H9 (cell line): ENCODE measurements at regions not wholly inside any gene's neighbourhood (a gene's known extent, or its start where the extent isn't known, plus 50 kb on each side); places are given as distances from the start of the nearest gene placed in this dataset.

Experiments
- DNase-seq: peaks from one replicate; pipeline ENCODE4 v3.0.0-alpha.2; 2017
- H2AFZ ChIP-seq: one replicate; pipeline ENCODE4 v1.6.1; 2013; ENCODE audit warnings: mild to moderate bottlenecking, low read length, control low read depth, moderate library complexity
- H2AK5ac ChIP-seq: 2 replicates; pipeline ENCODE4 v1.6.1; 2013; ENCODE audit warnings: low read length, control low read depth, mixed read lengths; ENCODE audit not compliant: insufficient read length
- H2BK120ac ChIP-seq: one replicate; pipeline ENCODE4 v1.6.1; 2013; ENCODE audit warnings: low read depth, mild to moderate bottlenecking, low read length, control low read depth, inconsistent platforms; ENCODE audit not compliant: poor library complexity, severe bottlenecking
- H2BK12ac ChIP-seq: 2 replicates; pipeline ENCODE4 v1.6.1; 2013; ENCODE audit warnings: low read length, control low read depth, mixed read lengths, low read depth; ENCODE audit not compliant: insufficient read length
- H2BK15ac ChIP-seq: 2 replicates; pipeline ENCODE4 v1.6.1; 2013; ENCODE audit warnings: low read depth, low read length, control low read depth
- H2BK20ac ChIP-seq: one replicate; pipeline ENCODE4 v1.6.1; 2013; ENCODE audit warnings: low read depth, mild to moderate bottlenecking, low read length, control low read depth, inconsistent platforms; ENCODE audit not compliant: poor library complexity, severe bottlenecking
- H2BK5ac ChIP-seq: 2 replicates; pipeline ENCODE4 v1.6.1; 2013; ENCODE audit warnings: low read length, control low read depth, mixed read lengths; ENCODE audit not compliant: insufficient read length
- H3K14ac ChIP-seq: 2 replicates; pipeline ENCODE4 v1.6.1; 2013; ENCODE audit warnings: low read length, control low read depth; ENCODE audit not compliant: insufficient read depth
- H3K18ac ChIP-seq: 2 replicates; pipeline ENCODE4 v1.6.1; 2013; ENCODE audit warnings: low read depth, mild to moderate bottlenecking, mixed read lengths, low read length, control low read depth; ENCODE audit not compliant: insufficient read length
- H3K23ac ChIP-seq: 2 replicates; pipeline ENCODE4 v1.6.1; 2013; ENCODE audit warnings: low read length, control low read depth, mixed read lengths, low read depth; ENCODE audit not compliant: insufficient read length
- H3K23me2 ChIP-seq: 2 replicates; pipeline ENCODE4 v1.6.1; 2013; ENCODE audit warnings: low read depth, mild to moderate bottlenecking, mixed read lengths, low read length, control low read depth; ENCODE audit not compliant: insufficient read length, poor library complexity, severe bottlenecking
- H3K27ac ChIP-seq: 2 replicates; pipeline ENCODE4 v1.5.1; 2013; ENCODE audit warnings: low read length, control low read depth, mixed read lengths, low read depth; ENCODE audit not compliant: insufficient read length
- H3K27me3 ChIP-seq: 2 replicates; pipeline ENCODE4 v1.6.1; 2013; ENCODE audit warnings: low read length, control low read depth, inconsistent platforms; ENCODE audit not compliant: insufficient read depth
- H3K4ac ChIP-seq: 2 replicates; pipeline ENCODE4 v1.6.1; 2013; ENCODE audit warnings: low read depth, mild to moderate bottlenecking, control low read depth, inconsistent platforms, low read length, moderate library complexity
- H3K4me1 ChIP-seq: 2 replicates; pipeline ENCODE4 v1.6.1; 2013; ENCODE audit warnings: low read length, control low read depth, inconsistent platforms; ENCODE audit not compliant: insufficient read depth
- H3K4me2 ChIP-seq: 2 replicates; pipeline ENCODE4 v1.6.1; 2013; ENCODE audit warnings: low read length, control low read depth, mixed read lengths; ENCODE audit not compliant: insufficient read length, insufficient read depth
- H3K56ac ChIP-seq: 2 replicates; pipeline ENCODE4 v1.6.1; 2013; ENCODE audit warnings: low read depth, mild to moderate bottlenecking, mixed read lengths, low read length, control low read depth; ENCODE audit not compliant: insufficient read length
- H3K79me1 ChIP-seq: 2 replicates; pipeline ENCODE4 v1.6.1; 2013; ENCODE audit warnings: low read depth, mild to moderate bottlenecking, moderate library complexity, low read length, control low read depth, inconsistent platforms; ENCODE audit not compliant: insufficient read depth, poor library complexity, severe bottlenecking
- H3K79me2 ChIP-seq: 2 replicates; pipeline ENCODE4 v1.6.1; 2013; ENCODE audit warnings: low read length, control low read depth, inconsistent platforms; ENCODE audit not compliant: insufficient read depth
- H3K9ac ChIP-seq: 2 replicates; pipeline ENCODE4 v1.6.1; 2013; ENCODE audit warnings: low read length, control low read depth, mixed read lengths; ENCODE audit not compliant: insufficient read length; ENCODE audit errors: extremely low read depth
- H3K9me3 ChIP-seq: one replicate; pipeline ENCODE4 v1.6.1; 2013; ENCODE audit warnings: low read depth, low read length, inconsistent platforms; ENCODE audit not compliant: control insufficient read depth
- H3T11ph ChIP-seq: one replicate; pipeline ENCODE4 v1.6.1; 2013; ENCODE audit warnings: mild to moderate bottlenecking, low read length, control low read depth, inconsistent platforms
- H4K20me1 ChIP-seq: one replicate; pipeline ENCODE4 v1.6.1; 2013; ENCODE audit not compliant: control insufficient read depth, insufficient read length, insufficient read depth
- H4K5ac ChIP-seq: 2 replicates; pipeline ENCODE4 v1.6.1; 2013; ENCODE audit warnings: low read depth, mild to moderate bottlenecking, mixed read lengths, low read length, control low read depth; ENCODE audit not compliant: insufficient read length
- H4K8ac ChIP-seq: replicated peaks from 2 replicates; pipeline ENCODE4 v1.6.1; 2013; ENCODE audit warnings: low read length, control low read depth, mixed read lengths, low read depth; ENCODE audit not compliant: insufficient read length
- H4K91ac ChIP-seq: 2 replicates; pipeline ENCODE4 v1.6.1; 2013; ENCODE audit warnings: low read depth, mild to moderate bottlenecking, moderate library complexity, mixed read lengths, low read length, control low read depth; ENCODE audit not compliant: insufficient read length
- H3K27ac Mint-ChIP-seq, 3 experiments: 2 replicates in 2 of 3; 3 replicates in 1 of 3; pipeline ENCODE4 v1.8.0; 2020 to 2021; ENCODE audit warnings: mixed read lengths in 3 of 3, mild to moderate bottlenecking in 1 of 3, moderate library complexity in 1 of 3
- H3K27me3 Mint-ChIP-seq: 2 replicates; pipeline ENCODE4 v1.8.0; 2021; ENCODE audit warnings: low read depth, mild to moderate bottlenecking, moderate library complexity, mixed read lengths
- H3K36me3 Mint-ChIP-seq, 3 experiments: 2 replicates in 2 of 3; 3 replicates in 1 of 3; pipeline ENCODE4 v1.8.0; 2020 to 2021; ENCODE audit warnings: low read depth in 3 of 3, mixed read lengths in 3 of 3; ENCODE audit not compliant: insufficient read depth in 1 of 3
- H3K4me1 Mint-ChIP-seq, 2 experiments: 2 replicates each; pipeline ENCODE4 v1.8.0; 2020; ENCODE audit warnings: mixed read lengths in 2 of 2
- H3K4me3 Mint-ChIP-seq, 2 experiments: 2 replicates in 1 of 2; 3 replicates in 1 of 2; pipeline ENCODE4 v1.8.0; 2020 to 2021; ENCODE audit warnings: mild to moderate bottlenecking in 2 of 2, mixed read lengths in 2 of 2, moderate library complexity in 1 of 2
- H3K9me3 Mint-ChIP-seq, 2 experiments: 2 replicates in 1 of 2; 3 replicates in 1 of 2; pipeline ENCODE4 v1.8.0; 2020; ENCODE audit warnings: mild to moderate bottlenecking in 2 of 2, mixed read lengths in 2 of 2, moderate library complexity in 1 of 2
- WGBS: extraction: QIAGEN DNeasy Blood & Tissue Kit; methylation state at CpG from one replicate; pipeline ENCODE4 v1.1.7; 2013; ENCODE audit warnings: missing lambda C conversion rate, low lambda C conversion rate, mixed read lengths; ENCODE audit not compliant: insufficient read length; ENCODE audit errors: extremely low coverage; 5-methylcytosine and 5-hydroxymethylcytosine counted together
- TF ChIP-seq, protein P1 (sequence below): fragments of 200-600 bp; sonication (generic); conservative IDR thresholded peaks from 3 replicates; pipeline ENCODE4 v1.8.0; 2021; ENCODE audit warnings: antibody characterized with exemption, mild to moderate bottlenecking

GRCh38 chr20:39547546-39548408, 585.6 kb downstream of the DHX35 start:
- DNase-seq = no peak
- no peak overlapping the region for H3K56ac ChIP-seq
- H4K91ac ChIP-seq = no peak overlapping the region
- no peaks in the 10 kb centered on the region for H4K20me1 ChIP-seq
- H2AK5ac ChIP-seq = no peak overlapping the region
- no peak overlapping the region for H2BK12ac ChIP-seq
- H3K23ac ChIP-seq = no peak overlapping the region
- no peak overlapping the region for H2BK120ac ChIP-seq
- WGBS = no CpG with 5 or more reads among the region's 6 CpGs
- H2BK20ac ChIP-seq = no peak overlapping the region
- no peaks in the 10 kb centered on the region for H3K79me2 ChIP-seq
- Mint-ChIP-seq H3K4me3 (no peak overlapping the region), H3K36me3 (no peaks in the 10 kb centered on the region), H3K27ac (peak overlapping the region in 1 of 3 experiments; percentile 3; a peak in 1 of 7 replicates), H3K4me1 (peaks cover 12 to 17% of the 10 kb centered on the region in 2 experiments), H3K27me3 (no peaks in the 10 kb centered on the region), H3K9me3 (no peaks in the 10 kb centered on the region; a peak in 1 of 5 replicates)
- H3K9me3 ChIP-seq = no peaks in the 10 kb centered on the region
- H2AFZ ChIP-seq = no peak overlapping the region
- H3K9ac ChIP-seq = no peak overlapping the region
- H3K27me3 ChIP-seq = no peaks in the 10 kb centered on the region
- 0 out of 2 replicates have a peak, but pooled peaks cover 2% of the 10 kb centered on the region for H3K4me1 ChIP-seq
- H3K23me2 ChIP-seq = no peaks in the 10 kb centered on the region
- H3K27ac ChIP-seq = no peak overlapping the region
- H4K5ac ChIP-seq = no peak overlapping the region
- H3K4ac ChIP-seq = no peak overlapping the region
- H4K8ac ChIP-seq = no peak overlapping the region
- no peak overlapping the region for H3K4me2 ChIP-seq
- no peaks in the 10 kb centered on the region for H3K79me1 ChIP-seq
- H2BK5ac ChIP-seq = no peak overlapping the region
- no peak overlapping the region for H3K18ac ChIP-seq
- no peak overlapping the region for H2BK15ac ChIP-seq
- no peak overlapping the region for H3K14ac ChIP-seq
- TF ChIP-seq, protein P1, sequence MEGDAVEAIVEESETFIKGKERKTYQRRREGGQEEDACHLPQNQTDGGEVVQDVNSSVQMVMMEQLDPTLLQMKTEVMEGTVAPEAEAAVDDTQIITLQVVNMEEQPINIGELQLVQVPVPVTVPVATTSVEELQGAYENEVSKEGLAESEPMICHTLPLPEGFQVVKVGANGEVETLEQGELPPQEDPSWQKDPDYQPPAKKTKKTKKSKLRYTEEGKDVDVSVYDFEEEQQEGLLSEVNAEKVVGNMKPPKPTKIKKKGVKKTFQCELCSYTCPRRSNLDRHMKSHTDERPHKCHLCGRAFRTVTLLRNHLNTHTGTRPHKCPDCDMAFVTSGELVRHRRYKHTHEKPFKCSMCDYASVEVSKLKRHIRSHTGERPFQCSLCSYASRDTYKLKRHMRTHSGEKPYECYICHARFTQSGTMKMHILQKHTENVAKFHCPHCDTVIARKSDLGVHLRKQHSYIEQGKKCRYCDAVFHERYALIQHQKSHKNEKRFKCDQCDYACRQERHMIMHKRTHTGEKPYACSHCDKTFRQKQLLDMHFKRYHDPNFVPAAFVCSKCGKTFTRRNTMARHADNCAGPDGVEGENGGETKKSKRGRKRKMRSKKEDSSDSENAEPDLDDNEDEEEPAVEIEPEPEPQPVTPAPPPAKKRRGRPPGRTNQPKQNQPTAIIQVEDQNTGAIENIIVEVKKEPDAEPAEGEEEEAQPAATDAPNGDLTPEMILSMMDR = peak; percentile 20; the same call in 1 of the 3 replicates
- no peak overlapping the region for H3T11ph ChIP-seq
